ENCODE measurements at regions not wholly inside any gene's neighbourhood (a gene's known extent, or its start where the extent isn't known, plus 50 kb on each side); places are given as distances from the start of the nearest gene placed in this dataset.

DNA sequence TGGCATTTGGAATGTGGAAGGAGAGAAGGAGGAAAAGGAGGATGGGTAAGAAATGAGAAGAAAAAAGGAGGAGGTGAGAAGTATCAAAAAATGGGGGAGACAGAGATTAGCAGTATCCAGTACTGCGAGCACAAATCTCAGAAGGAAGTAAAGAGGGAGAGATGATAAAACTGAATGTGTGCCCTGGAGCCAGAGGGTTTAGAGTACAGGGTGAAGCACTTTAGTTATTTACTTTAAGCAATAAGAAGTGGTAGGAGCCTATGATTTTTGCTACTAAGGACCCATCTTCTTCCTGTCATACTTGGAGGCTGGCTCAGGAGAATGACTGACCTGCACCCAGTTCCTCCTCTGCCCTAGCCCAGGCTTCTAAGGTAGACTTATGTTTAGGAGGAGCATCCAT lies 94.9 kb downstream of the ADRB2 start:
- TF ChIP-seq CTCF (IDR thresholded peaks at IDR 0.05; ENCODE audit: poor library complexity, severe bottlenecking) (no peak), SMC3 (conservative IDR thresholded peaks at IDR 0.05; ENCODE audit: poor library complexity) (no peak), POLR2AphosphoS5 (IDR thresholded peaks at IDR 0.05) (no peak), RAD21 (conservative IDR thresholded peaks at IDR 0.05) (no peak), MXI1 (conservative IDR thresholded peaks at IDR 0.05; ENCODE audit: poor library complexity, severe bottlenecking) (no peak)
